Upper lobe of left lung (tissue), 6 donors: ENCODE measurements at regions not wholly inside any gene's neighbourhood (a gene's known extent, or its start where the extent isn't known, plus 50 kb on each side); places are given as distances from the start of the nearest gene placed in this dataset.
A peak's percentile ranks its signal among the peaks of the same experiment; 100 is the strongest.

Source experiments
- ATAC-seq, 2 donors: fragments of 200-7000 bp; cut with Tn5 transposase; one replicate each; pipeline ENCODE4 v1.9.1; 2022; ENCODE audit warnings: mild to moderate bottlenecking in 2 of 2, moderate library complexity in 2 of 2; ENCODE audit not compliant: low FRiP score in 2 of 2
- DNase-seq, 2 donors: peaks; one replicate each; pipeline ENCODE4 v3.0.0-alpha.2; 2019 to 2020
- H3K27ac ChIP-seq, 4 donors: fragments of 200-600 bp; sonication (generic); one replicate each; pipeline ENCODE4 v1.5.1; 2016 to 2019
- H3K27me3 ChIP-seq, 4 donors: fragments of 200-600 bp; sonication (generic); one replicate each; pipeline ENCODE4 v1.5.1; 2017 to 2019
- H3K36me3 ChIP-seq, 4 donors: fragments of 200-600 bp; sonication (generic); one replicate each; pipeline ENCODE4 v1.5.1; 2016 to 2019
- H3K4me1 ChIP-seq, 4 donors: fragments of 200-600 bp; sonication (generic); one replicate each; pipeline ENCODE4 v1.5.1; 2018 to 2019
- H3K4me3 ChIP-seq, 4 donors: fragments of 200-600 bp; sonication (generic); one replicate each; pipeline ENCODE4 v1.5.1; 2017 to 2019; ENCODE audit warnings: mild to moderate bottlenecking in 2 of 4, moderate library complexity in 1 of 4
- H3K9me3 ChIP-seq, 4 donors: fragments of 200-600 bp; sonication (generic); one replicate each; pipeline ENCODE4 v1.5.1; 2018 to 2019
- CTCF ChIP-seq, 6 experiments: fragments of 450-650 bp in 4 of 6; fragments of 200-600 bp in 2 of 6; sonication (generic) in 2 of 6; IDR thresholded peaks; one replicate each; pipeline ENCODE4 v1.5.1; 2016 to 2019; ENCODE audit warnings: antibody characterized with exemption in 6 of 6
- EP300 ChIP-seq, 4 donors: sonication (generic); formaldehyde crosslinking; IDR thresholded peaks; one replicate each; pipeline ENCODE4 v1.5.1; 2017; ENCODE audit warnings: antibody characterized with exemption in 4 of 4, control low read depth in 2 of 4
- POLR2A ChIP-seq, 4 donors: fragments of 450-650 bp; IDR thresholded peaks; one replicate each; pipeline ENCODE4 v1.5.1; 2016 to 2017; ENCODE audit warnings: antibody characterized with exemption in 4 of 4, mild to moderate bottlenecking in 2 of 4
- POLR2AphosphoS5 ChIP-seq, 2 donors: sonication (generic); formaldehyde crosslinking; IDR thresholded peaks; one replicate each; pipeline ENCODE4 v1.5.1; 2017; ENCODE audit warnings: antibody characterized with exemption in 2 of 2
- whole genome bisulfite sequencing, 2 donors: methylation state at CpG; one replicate each; pipeline ENCODE4 v1.1.5; 2017 to 2018; 5-methylcytosine and 5-hydroxymethylcytosine counted together
- donor health status: DM: no; HTN: no; CAD: no; lungs with moderate emphysema.
- donor health status: DM: no; HTN: yes; CAD: no; lungs with severe emphysema.

DNA sequence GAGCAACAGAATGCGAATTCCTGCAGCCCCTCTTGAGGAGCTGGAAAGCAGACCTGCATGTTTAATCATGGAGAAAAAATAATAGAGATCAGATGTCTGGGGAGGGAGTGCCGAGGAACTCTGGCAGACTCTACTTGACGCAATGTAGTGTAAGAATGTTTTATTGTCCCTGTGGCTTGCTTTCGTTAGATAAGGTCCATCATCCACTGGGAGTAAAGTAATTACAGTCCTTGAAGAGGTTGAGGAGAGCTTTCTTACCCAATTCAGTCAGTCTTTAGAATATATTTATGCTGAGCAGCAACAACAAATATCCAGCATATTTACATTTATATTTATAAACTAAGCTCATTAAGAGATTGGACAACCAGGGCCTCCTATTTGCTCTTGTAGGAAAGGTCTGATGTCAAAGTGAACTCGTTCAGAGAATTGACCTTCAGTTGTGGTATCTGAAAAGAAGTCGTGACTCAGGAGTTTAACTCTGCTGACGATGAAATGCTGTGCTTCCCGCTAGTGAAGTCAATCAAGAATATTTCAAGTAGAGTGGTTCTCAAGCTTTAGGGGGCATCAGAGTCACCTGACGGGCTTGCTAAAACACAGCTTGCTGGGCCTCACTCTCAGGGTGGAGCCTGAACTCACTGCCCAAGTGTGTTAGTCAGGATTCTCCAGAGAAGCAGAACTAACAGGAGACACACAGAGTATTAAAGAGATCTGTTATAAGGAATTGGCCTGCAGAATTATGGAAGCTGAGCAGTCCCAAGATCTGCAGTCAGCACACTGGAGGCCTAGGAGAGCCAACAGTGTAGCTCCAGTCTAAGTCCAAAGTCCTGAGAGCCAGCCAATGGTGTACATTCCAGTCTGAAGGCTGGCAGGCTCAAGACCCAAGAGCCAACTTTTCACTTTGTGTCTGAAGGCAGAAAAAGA lies 139.3 kb upstream of the LMNTD1 start:
- no peak for TF ChIP-seq POLR2AphosphoS5 (IDR thresholded peaks at IDR 0.05)
- no peak for TF ChIP-seq CTCF (IDR thresholded peaks at IDR 0.05)
- TF ChIP-seq POLR2A (IDR thresholded peaks at IDR 0.05) = no peak
- TF ChIP-seq EP300 (IDR thresholded peaks at IDR 0.05) = no peak
- Histone ChIP-seq H3K36me3 (no peaks in the 10 kb centered on the region), H3K4me1 (peaks cover 0 to 4% (median 0%) of the 10 kb centered on the region in 4 donors), H3K4me3 (no peak overlapping the region), H3K9me3 (no peaks in the 10 kb centered on the region), H3K27me3 (no peaks in the 10 kb centered on the region), H3K27ac (no peak overlapping the region)
- DNase-seq = no peak
- 85 to 86% methylated on average over 9 of the region's 9 CpGs for WGBS, 2 donors
- ATAC-seq = peak in 1 of 2 donors; percentile 79

DNA sequence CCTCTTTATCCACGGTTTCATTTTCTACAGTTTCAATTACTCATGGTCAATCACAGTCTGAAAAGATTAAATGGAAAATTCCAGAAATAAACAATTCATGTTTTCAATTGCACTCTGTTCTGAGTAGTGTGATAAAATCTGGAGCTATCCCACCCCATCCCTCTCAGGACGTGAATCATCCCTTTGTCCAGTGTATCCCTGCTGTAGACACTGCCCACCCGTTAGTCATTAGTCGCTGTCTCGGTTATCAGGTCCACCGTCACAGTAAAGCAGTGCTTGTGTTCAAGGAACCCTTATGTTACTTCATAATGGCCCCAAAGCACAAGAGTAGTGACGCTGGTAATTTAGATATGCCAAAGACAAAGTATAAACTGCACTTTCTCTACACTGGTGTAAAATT lies 141.0 kb upstream of the LMNTD1 start:
- TF ChIP-seq CTCF (IDR thresholded peaks at IDR 0.05) = no peak
- TF ChIP-seq POLR2AphosphoS5 (IDR thresholded peaks at IDR 0.05) = peak in 1 of 2 donors; percentile 54
- 59 to 62% methylated on average over 7 of the region's 7 CpGs for WGBS, 2 donors
- no peaks in the 10 kb centered on the region for H3K27me3 ChIP-seq
- H3K27ac ChIP-seq = peak overlapping the region in 1 of 4 donors; percentile 8
- no peaks in the 10 kb centered on the region for H3K9me3 ChIP-seq
- H3K36me3 ChIP-seq = no peaks in the 10 kb centered on the region
- H3K4me1 ChIP-seq = peaks cover 0 to 4% (median 0%) of the 10 kb centered on the region in 4 donors
- ATAC-seq (peak in 1 of 2 donors; percentile 92), DNase-seq (no peak)
- H3K4me3 ChIP-seq = no peak overlapping the region

DNA sequence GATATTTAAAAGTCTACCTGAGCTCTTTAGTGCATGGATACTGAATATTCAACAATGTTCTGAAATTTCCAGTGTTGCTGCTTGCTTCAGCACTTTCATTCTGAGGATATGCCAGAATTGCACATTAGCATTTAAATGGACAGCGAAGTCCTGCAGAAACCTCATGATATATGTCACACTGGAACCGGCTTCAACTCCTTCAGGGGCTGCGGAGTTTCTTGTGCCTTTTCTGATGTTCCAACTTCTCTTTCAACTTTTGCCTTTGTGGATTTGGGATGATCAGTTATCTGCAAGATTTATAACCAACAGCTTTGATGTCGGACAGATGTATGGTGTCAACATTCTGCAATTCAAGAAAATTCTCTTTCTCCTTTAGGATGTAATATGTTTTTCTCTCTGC lies 142.5 kb upstream of the LMNTD1 start:
- no peaks in the 10 kb centered on the region for H3K27me3 ChIP-seq
- H3K27ac ChIP-seq = no peak overlapping the region
- no peaks in the 10 kb centered on the region for H3K9me3 ChIP-seq
- ATAC-seq (no peak), DNase-seq (no peak)
- peaks cover 0 to 4% (median 0%) of the 10 kb centered on the region in 4 donors for H3K4me1 ChIP-seq
- WGBS, 2 donors = 85 to 87% methylated on average over 4 of the region's 4 CpGs
- TF ChIP-seq POLR2A (IDR thresholded peaks at IDR 0.05) (no peak), EP300 (IDR thresholded peaks at IDR 0.05) (no peak), POLR2AphosphoS5 (IDR thresholded peaks at IDR 0.05) (no peak), CTCF (IDR thresholded peaks at IDR 0.05) (no peak)
- no peaks in the 10 kb centered on the region for H3K36me3 ChIP-seq
- no peak overlapping the region for H3K4me3 ChIP-seq

DNA sequence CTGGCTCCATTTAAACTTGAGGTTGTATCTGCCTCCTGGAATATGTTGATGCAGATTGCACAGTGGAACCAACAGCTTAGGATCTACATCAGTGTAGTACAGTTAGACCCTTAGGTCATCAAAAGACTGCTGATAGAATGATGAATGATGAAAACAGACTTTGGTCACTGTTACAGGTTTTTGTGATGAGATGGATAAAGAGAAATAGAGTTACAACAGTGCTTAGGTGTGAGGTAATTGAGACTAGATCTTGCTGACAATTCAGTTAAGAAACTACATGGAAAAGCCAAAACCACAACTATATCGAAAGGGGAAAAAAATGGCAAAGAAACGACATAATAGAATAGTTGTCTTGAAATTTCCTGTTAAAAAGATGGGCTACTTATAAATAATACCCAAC lies 145.7 kb upstream of the LMNTD1 start:
- 67 to 77% methylated on average over 2 of the region's 2 CpGs for WGBS, 2 donors
- no peaks in the 10 kb centered on the region for H3K36me3 ChIP-seq
- H3K9me3 ChIP-seq = no peaks in the 10 kb centered on the region

More for the DNA sequence above, 145.7 kb upstream of the LMNTD1 start:
- peaks cover 0 to under 1% (median 0%) of the 10 kb centered on the region in 4 donors for H3K4me1 ChIP-seq
- no peak for ATAC-seq
- H3K27ac ChIP-seq = no peak overlapping the region
- TF ChIP-seq EP300 (IDR thresholded peaks at IDR 0.05) = no peak
- no peak for TF ChIP-seq POLR2AphosphoS5 (IDR thresholded peaks at IDR 0.05)
- TF ChIP-seq CTCF (IDR thresholded peaks at IDR 0.05) = no peak
- no peak for TF ChIP-seq POLR2A (IDR thresholded peaks at IDR 0.05)
- H3K4me3 ChIP-seq = no peak overlapping the region
- H3K27me3 ChIP-seq = no peaks in the 10 kb centered on the region
- no peak for DNase-seq
